Hematopoietic multipotent progenitor cell treated with erythropoietin and hydrocortisone succinate and interleukin-3 and kit ligand, for 17 days (in vitro differentiated cells): ENCODE measurements at regions not wholly inside any gene's neighbourhood (a gene's known extent, or its start where the extent isn't known, plus 50 kb on each side); places are given as distances from the start of the nearest gene placed in this dataset.
A peak's percentile ranks its signal among the peaks of the same experiment; 100 is the strongest.
"Not testable (repeated sequence)": the region's sequence is repeated elsewhere in the genome, so short reads cannot be mapped to it uniquely, and the experiment has no call there.

Experiments
- DNase-seq: peaks from one replicate; pipeline ENCODE4 v3.0.0-alpha.2; 2015; ENCODE audit warnings: low spot score

DNA sequence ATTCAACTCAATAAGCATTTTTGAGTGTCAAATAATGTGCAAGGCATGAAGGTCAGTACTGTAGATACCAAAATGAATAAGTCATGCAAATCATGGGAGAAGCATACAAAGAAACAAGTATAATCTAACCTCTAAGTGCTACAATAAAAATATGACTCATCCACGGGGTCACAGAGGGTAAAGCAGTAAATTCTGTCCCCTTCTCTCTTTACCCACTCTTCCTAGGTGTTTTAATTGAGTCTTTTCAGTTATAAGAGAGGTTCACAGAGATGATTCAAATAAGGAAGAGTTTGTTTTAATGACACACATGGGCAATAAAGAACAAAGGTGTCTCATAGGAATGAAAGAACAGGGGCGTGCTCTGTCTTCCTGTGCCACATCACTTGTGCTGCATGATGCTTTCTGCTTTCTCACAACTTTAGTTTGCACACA is 71.5 kb upstream of the DAAM1 start:
- DNase-seq, result no peak

GRCh38 chr14:59117754-59118528 is 70.5 kb upstream of the DAAM1 start:
- DNase-seq, result no peak

DNA sequence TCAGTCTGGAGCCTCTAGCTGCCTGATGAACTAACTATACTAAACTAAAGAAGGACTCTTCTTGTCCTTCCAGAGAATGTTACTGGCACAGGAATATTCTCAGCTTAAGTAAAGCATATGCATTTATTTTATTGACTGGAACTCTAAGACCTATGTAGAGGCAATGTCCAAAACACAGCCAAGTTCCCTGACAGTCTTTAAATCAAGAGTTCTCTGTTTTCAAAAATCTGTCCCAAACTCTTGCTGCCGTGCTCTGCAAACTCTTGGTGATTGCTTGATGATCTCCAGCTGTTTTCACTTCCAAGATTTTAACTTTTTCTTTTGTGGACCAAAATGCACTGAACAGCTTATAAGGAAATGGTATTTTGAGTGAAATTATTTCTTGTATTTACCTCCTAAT is 67.5 kb upstream of the DAAM1 start:
- DNase-seq, result no peak

DNA sequence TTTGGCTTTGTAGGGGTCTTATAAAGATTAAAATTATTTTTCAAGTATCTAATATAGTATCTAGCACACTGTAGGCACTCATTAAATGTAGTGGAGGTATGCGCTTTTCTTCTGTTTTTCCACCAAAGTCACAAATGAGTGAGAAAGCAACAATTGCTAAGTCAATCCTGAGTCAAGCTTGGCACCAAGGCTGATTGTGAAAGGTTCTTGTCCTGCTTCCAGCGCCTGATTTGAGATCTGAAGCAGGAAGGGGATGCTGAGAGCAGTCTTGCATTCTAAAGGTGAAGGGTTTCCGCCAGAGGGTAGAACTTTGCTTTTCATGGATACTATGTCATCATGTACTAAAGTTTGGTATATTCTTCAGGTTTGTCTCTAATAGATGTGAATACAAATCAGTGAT is 64.9 kb upstream of the DAAM1 start:
- DNase-seq, result no peak

GRCh38 chr14:59123975-59124374 is 64.5 kb upstream of the DAAM1 start:
- DNase-seq, result no peak

- no peak for DNase-seq
These were observed 63.3 kb upstream of the DAAM1 start for GRCh38 chr14:59125156-59125555.

DNA sequence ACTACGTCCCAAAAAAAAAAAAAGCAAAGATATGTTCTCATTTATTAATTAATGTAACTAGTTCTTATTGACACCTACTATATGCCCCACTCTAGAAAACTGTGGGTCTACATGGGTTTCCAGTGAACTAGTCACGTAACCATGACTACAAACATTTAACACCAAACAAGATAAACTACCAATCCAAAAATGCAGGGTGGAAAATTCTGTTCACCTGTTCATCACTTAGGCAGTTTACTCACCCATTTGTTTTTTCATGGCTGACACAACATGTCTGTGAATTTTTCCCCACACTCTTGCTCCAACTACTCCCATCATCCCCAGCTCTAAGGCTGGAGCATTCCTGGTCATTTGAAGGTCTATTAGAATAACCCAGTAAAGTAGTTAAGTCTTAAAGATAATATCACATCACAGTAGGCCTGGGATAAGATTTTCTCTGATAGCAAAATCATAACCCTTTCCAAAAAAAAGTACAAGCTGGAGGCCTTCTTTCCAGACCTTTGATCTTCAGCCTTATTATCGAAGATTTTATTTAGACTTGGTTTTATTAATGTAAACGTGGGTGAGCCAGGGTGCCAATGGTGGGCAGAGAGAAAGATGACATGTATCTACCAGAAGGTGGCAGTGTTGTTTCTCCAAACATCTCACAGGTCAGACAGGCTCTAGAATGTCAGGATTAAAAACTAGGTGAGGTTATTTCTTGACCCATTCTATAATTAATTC is 61.6 kb upstream of the DAAM1 start:
- DNase-seq, result peak; percentile 74

DNA sequence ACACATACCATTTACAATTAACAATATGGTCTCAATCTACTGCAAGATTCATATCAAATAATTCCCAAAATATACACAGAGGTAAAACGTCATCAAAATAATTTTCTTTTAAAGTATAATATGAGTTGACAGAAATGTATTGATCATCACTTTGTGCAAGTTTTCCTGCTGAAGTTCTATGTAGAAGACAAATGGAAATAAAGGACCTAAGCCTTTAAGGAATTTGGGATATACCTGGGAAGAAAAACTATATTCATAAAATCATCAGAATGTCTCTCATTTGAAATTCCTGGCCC is 61.1 kb upstream of the DAAM1 start:
- DNase-seq, result no peak

GRCh38 chr14:59130462-59130861 is 58.0 kb upstream of the DAAM1 start:
- DNase-seq, result no peak

GRCh38 chr14:59131938-59132795 is 56.3 kb upstream of the DAAM1 start:
- DNase-seq, result no peak

- no peak for DNase-seq
These were observed 55.5 kb upstream of the DAAM1 start for GRCh38 chr14:59132796-59133494.

DNA sequence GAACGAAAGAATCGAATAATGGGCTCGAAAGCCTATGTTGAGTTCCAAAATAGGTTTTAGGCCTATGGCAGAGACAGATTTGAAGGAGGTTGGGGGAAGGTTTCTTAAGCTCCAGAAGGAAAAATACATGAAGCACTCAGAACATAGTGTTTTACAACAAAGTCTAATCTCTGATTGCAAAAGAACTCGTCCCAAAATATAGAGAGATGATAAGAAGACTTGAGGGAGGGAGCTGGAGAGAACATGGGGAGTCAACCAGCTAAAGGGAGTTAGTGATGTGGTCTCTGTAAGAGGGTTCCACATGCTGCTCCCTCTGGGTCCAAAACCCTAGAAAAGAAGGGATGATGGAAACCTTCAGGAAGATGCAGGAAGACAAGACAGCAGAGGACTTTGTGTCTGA is 54.8 kb upstream of the DAAM1 start:
- no peak for DNase-seq

DNA sequence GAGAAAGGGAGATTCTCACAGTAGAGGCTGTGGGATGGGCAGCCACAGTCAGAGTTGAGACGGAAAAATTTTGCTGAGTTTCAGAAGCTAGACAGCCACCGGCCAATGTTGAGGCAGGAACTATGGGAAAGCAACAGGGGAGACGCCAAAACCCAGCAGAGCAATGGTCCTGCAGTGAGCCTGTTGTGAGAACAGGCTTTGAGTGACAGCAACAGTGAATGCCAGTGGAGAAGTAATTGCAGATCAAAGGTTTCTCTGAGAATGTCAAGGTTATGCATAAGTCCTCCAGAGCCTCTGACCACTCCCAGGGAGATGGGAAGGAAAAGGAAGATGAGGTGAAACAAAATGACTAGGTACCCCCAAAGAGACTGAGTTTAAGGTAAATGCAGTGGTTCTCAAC is 54.2 kb upstream of the DAAM1 start:
- no peak for DNase-seq

DNA sequence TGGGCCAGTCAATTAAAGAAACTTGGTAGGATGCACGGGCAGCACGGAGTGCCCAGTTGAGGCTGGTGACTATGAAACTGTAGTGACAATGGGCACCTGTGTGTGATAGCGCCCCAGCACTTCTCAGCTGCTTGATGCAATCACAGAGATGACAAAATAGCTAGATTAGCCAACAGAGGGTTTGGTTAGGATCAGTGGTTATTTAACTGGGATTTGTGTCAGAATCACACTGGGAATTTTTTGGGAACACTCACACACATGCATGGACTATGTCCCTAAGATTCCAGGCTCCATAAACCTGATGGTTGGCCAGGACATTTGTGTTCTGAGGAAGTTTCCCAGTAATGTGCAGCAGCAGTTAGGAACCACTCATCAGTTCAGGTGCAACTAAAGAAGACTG is 51.2 kb upstream of the DAAM1 start:
- DNase-seq, result no peak

DNA sequence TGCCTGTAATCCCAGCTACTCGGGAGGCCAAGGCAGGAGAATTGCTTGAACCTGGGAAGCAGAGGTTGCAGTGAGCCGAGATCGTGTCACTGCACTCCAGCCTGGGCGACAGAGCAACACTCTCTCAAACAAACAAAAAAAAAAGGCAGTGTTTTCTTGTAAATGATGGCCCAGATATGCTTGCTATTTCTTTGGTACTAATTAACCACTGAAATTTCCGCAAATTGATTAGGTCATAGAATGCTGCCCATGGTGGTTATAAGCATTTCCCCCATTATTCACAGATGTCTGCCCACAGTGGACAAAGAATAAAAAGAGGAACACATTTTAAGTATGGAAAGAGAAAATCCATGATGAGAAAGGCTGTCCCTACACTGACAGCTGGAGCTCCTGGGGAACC is 49.9 kb upstream of the DAAM1 start:
- DNase-seq, result not testable (repeated sequence)
